BJ (cell line): ENCODE measurements at regions not wholly inside any gene's neighbourhood (a gene's known extent, or its start where the extent isn't known, plus 50 kb on each side); places are given as distances from the start of the nearest gene placed in this dataset.

Source experiments
- CTCF ChIA-PET: fragments of 350-600 bp; formaldehyde crosslinking; extraction: SDS; loops from one replicate; lab custom pipeline; 2021; ENCODE audit warnings: antibody characterized with exemption, inconsistent platforms; lab: Yijun Ruan, JAX
- POLR2A ChIA-PET: fragments of 300-600 bp; sonication (Branson Sonifier 250); formaldehyde crosslinking; extraction: SDS; loops from one replicate; lab custom pipeline; 2021; ENCODE audit warnings: antibody characterized with exemption; lab: Charles Lee
- DNase-seq: peaks from one replicate; pipeline ENCODE4 v3.0.0-alpha.2; 2011; ENCODE audit warnings: low read depth
- H3K27me3 ChIP-seq: 2 replicates; pipeline ENCODE4 v1.6.0; 2011; ENCODE audit warnings: low read length; ENCODE audit not compliant: control insufficient read depth, insufficient read depth
- H3K36me3 ChIP-seq: 2 replicates; pipeline ENCODE4 v1.5.1; 2011; ENCODE audit warnings: low read length; ENCODE audit not compliant: control insufficient read depth, insufficient read depth
- H3K4me3 ChIP-seq: 2 replicates; pipeline ENCODE4 v1.5.1; 2011; ENCODE audit warnings: low read depth, mild to moderate bottlenecking, control low read depth, low read length
- CTCF ChIP-seq: IDR thresholded peaks from 2 replicates; pipeline ENCODE4 v1.5.1; 2011; ENCODE audit warnings: low read depth, mild to moderate bottlenecking, control low read depth, inconsistent platforms, low read length, moderate library complexity; ENCODE audit not compliant: insufficient read depth

- Histone ChIP-seq H3K4me3 (no peak overlapping the region), H3K27me3 (no peaks in the 10 kb centered on the region), H3K36me3 (no peaks in the 10 kb centered on the region)
- DNase-seq: no peak
- POLR2A ChIA-PET: no interaction called here
- CTCF ChIA-PET: no interaction called here
- TF ChIP-seq CTCF: no peak
These were observed 226.0 kb upstream of the C9orf72 start for GRCh38 chr9:27799326-27799725.

DNA sequence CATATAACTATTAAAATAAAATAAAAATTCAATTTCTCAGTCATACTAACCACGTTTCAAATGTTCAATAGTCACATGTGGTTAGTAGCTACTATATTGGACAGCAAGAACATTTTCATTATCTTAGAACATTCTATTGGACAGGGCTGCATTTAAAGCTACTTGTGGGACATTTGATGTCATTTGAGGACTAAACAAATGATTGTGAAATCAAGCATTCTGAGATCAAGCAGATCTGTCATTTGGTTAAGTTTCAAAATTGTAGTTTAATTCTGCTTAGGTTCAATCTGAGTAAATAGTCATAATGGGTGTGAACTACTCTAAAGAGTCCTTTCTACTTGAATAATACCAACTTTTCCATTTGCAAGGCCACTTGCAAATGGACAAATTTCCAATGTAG is 226.9 kb upstream of the C9orf72 start:
- Histone ChIP-seq H3K36me3 (no peaks in the 10 kb centered on the region), H3K4me3 (no peak overlapping the region), H3K27me3 (no peaks in the 10 kb centered on the region)
- CTCF ChIA-PET: no interaction called here
- no peak for TF ChIP-seq CTCF
- DNase-seq: no peak
- POLR2A ChIA-PET: no interaction called here

DNA sequence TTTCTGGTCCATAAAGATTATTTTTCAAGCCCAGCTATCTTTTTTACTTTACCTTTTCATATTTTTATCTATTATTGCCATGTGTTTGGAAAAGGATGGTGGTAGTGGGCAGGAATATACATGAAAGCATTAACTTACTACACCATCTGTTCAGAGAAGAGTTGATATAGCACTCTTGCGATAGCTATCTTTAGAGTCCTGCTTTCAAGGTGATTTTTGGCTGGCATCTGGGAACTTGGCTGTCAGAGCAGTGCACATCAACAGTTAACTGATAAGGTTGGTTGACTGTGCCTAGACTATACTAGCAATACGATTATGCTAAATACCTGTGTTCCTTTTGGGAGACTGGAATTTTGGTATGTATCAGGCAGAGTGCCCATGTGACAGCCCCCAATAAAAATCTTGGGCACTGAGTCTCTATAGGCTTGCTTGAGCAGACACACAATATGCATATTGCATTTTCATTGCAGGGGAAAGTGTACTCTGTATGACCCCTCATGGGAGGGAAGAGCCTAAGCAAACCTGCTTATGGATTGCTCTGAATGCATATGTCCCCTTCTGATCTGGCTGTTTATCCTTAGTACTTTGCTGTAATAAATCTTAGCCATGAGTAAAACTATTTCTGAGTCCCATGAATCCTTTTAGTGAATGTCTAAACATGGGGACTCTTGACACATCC is 227.6 kb upstream of the C9orf72 start:
- ChIA-PET POLR2A (no interaction called here), CTCF (no interaction called here)
- no peak for TF ChIP-seq CTCF
- Histone ChIP-seq H3K36me3 (no peaks in the 10 kb centered on the region), H3K4me3 (no peak overlapping the region), H3K27me3 (no peaks in the 10 kb centered on the region)
- no peak for DNase-seq

DNA sequence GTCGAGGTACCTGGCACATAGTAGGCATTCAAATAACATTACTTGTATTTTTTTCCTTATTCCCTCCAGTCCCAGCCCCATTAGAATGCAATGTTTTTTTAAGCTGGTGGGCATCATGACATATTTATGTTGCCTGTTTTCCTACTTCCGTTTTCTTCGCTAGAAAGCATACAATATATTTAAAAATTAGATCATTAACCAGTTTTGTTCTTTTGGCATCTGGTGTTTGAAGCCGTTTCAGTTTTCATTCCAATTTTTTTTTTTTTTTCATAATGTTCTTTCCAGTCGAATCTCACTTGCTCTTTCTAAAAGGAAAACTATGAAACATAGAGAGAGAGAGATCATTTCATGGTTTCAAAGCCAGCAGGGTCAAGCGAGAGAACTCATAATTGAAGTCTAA is 228.3 kb upstream of the C9orf72 start:
- no peak for DNase-seq
- ChIA-PET CTCF (no interaction called here), POLR2A (no interaction called here)
- no peaks in the 10 kb centered on the region for H3K27me3 ChIP-seq
- no peak overlapping the region for H3K4me3 ChIP-seq
- no peak for TF ChIP-seq CTCF
- H3K36me3 ChIP-seq: no peaks in the 10 kb centered on the region

DNA sequence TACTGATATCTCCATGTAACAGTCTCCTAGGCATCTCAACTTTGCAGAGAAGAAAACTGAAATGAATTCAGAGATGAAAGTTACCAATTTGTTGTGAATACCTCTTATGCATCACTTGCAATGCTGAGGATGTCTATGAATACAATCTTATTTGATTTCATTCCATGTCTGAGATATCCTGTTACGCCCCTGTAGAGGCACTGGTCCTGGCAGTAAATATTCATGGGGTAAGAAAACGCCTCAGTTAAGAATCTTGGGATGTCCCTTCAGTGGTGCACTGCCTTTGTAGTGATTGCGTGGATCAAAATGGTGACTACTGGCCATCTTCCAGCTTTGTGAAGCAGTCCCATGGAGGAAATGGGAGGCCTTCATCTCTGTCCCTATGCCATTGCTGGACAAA is 229.1 kb upstream of the C9orf72 start:
- H3K36me3 ChIP-seq: no peaks in the 10 kb centered on the region
- TF ChIP-seq CTCF: no peak
- H3K4me3 ChIP-seq: no peak overlapping the region
- ChIA-PET POLR2A (no interaction called here), CTCF (interaction anchor here (1.4 kb wide), 1 partner anchor 34 kb away, joined by 3 read pairs; no protein-coding TSS in a partner anchor)
- no peaks in the 10 kb centered on the region for H3K27me3 ChIP-seq
- no peak for DNase-seq
